HPDE6-E6E7 (cell line): ENCODE measurements at regions not wholly inside any gene's neighbourhood (a gene's known extent, or its start where the extent isn't known, plus 50 kb on each side); places are given as distances from the start of the nearest gene placed in this dataset.

ENCODE experiments used
- DNase-seq: peaks from one replicate; pipeline ENCODE4 v3.0.0; 2011; ENCODE audit warnings: missing footprints; ENCODE audit errors: extremely low spot score

DNA sequence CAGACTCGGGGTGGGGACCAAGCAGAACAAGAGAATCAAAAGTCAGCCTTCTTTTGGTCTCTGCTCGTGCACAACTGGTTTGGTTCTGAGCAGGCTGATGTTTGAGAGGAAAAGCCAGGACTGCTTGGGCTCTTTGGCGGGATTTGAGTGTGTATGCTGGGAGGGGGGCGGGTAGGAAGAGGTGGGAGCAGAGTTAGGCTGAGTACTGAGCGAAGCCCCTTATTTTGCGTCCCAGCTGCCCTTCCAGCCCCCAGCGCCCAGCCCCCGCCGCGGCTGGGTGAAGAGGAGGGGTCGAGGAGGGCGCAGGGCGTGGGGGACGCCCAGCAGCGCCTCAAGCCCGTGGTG, 153.5 kb upstream of the GOLIM4 start:
- no peak for DNase-seq

- peak; percentile 25 for DNase-seq
Measured at GRCh38 chr3:168248383-168249204, 152.9 kb upstream of the GOLIM4 start.

GRCh38 chr3:168241156-168241555, 145.4 kb upstream of the GOLIM4 start:
- no peak for DNase-seq

DNA sequence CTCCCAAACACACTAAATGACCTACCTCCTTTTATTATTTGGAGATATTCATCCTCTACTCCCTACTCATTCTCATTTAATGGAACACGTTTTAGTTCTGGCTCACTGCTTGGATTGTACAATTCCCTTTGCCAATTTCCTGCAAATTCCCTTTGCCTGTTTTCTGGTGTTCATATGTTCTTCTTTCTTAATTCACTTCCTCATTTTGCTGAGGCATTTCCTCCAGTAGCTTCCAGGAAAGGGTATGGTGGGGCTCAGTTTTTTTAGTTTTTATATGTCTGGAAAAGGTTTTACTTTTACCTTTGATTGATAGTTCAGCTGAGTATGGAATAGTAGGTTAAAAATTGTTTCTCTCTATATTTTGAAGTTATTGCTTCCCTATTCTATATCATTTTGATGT, 143.6 kb upstream of the GOLIM4 start:
- DNase-seq = no peak

- no peak for DNase-seq
Measured at GRCh38 chr3:168233001-168233400, 137.3 kb upstream of the GOLIM4 start.

DNA sequence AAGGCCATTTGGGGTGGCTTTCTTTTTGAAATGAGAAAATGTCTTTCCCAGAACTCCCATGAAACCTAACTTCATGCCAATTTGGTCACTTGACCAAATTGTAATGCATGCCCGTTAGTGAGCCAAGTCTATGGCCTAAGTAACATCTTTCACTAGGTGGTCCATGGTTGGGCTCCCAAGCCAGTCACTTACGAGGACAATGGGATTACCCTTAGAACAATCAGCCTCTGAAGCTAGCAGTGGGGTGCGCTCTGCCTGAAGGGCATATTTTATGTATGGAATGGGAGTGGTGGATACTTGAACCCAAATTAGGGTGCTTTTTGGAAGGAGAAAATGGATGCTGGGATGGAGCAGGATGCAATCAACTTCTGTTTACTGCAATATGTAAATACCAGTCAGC, 127.4 kb upstream of the GOLIM4 start:
- DNase-seq = no peak

- DNase-seq = no peak
Measured at GRCh38 chr3:168220556-168220955, 124.8 kb upstream of the GOLIM4 start.

DNA sequence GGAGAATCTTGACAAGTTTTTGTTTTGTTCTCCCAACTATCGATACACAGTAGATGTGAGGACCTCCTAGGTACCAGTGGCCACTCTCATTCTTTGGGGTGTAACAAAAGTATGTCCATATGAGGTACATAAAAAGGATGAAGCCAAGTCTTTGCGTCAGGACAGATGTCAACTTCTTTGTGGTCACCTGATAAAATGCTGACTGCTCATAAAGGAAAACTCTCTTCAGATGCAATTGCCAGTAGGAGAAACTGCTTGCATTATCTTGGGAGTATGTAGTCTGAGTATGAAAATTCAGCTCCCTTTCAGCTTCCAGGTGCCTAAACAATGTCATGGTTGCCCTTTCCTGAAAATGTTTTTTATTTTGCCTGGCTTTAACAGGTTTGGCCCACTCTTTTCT, 123.8 kb upstream of the GOLIM4 start:
- DNase-seq = no peak

GRCh38 chr3:168218600-168218999, 122.9 kb upstream of the GOLIM4 start:
- no peak for DNase-seq

DNA sequence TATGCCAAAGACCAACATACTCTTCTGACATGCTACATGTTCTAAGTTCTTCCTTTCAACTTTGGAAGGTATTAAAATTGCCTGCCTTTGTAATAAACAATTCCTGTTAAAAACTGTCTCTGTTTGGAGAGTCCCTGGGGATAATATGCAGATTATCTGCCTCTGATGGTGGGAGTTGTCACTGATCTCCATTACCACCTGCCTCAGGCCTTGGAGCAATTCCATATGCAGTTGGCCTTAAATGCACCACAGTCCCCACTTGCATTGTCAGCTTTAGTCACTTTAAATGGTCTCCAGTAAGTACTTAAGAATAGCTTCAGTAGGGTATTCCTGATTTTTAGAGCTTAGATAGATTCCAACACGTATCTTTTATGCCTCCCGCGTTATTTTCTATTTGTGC, 121.1 kb upstream of the GOLIM4 start:
- no peak for DNase-seq

- no peak for DNase-seq
Measured at GRCh38 chr3:168213920-168214319, 118.2 kb upstream of the GOLIM4 start.

DNA sequence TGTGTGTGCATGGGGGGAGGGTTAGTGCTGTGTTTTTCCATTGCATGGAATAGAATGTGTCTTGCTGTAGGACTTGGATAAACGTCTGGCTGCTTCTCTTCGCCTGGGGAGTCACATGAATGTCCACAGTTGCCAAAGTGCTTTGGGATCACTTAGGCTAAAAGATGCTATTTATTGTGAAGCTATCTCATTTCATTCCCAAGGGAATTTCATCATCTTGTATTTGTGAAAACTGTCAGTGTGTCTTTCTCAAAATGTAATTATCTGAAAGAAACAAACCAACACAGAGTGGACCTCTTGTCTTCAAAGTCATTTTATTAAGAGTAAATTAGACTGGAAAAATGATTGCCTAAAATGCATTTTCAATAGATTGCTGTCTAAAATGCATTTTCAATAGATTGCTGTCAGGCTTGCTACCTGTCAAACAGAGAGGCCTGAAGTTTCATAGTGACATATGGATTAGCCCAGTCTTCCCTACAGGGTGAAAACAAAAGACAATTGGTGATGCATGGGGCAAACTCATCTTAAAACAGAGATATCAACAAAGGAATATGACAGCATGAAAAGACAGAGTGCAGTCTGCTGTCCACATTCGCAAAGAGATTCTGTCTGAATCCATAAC, 117.1 kb upstream of the GOLIM4 start:
- DNase-seq = no peak

DNA sequence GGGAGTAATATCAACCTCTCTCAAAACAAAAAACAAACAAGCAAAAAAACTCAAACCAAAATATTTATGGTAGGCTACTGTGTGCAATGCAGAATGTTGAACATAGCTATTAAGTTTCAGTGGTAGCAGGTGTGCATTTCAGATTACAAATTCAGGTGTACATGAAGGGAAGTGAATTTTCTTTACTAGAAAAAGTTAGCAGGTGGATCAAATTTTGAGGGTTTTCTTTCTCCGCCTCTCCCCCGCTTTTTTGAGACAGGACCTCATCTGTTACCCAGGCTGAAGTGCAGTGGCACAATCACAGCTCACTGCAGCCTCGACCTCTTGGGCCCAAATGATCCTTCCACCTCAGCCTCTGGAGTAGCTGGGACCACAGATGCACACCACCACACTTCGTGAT, 109.7 kb upstream of the GOLIM4 start:
- DNase-seq = no peak

DNA sequence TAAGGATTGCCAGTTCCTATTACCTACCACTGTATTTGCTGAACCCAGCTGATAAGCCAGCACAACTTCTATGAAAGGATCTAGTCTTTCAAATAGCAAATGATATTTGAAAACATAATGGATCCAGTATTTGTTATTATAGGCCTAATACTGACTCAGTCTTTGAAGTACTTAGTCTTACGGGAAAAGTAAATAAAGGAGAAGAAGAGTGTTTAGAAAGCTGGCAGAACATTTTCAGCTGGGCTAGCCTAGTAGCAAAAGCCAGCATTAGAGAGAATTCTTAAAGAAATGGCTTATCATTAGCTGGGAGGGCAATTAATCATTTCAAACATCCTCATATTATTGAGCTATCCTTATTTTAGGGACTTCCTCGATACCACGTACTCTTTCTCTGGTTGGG, 101.4 kb upstream of the GOLIM4 start:
- DNase-seq = no peak

DNA sequence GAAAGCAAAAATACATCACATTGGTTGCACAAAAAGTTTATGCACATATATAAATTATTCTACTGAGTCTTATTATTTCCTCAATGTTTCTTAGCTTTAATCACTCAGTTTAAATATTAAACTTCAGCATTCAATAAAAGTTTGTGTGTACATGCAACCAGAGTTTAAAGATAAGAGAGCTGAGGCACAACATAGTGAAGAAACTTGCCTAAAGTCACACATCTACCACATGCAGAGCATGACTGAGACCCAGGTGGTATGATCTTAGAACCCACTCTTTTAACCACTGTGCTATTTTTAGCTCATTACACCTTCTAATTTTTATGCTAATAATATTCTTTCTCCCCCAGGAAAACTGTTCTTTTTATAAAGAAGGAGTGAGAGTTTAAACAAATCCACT, 96.1 kb upstream of the GOLIM4 start:
- DNase-seq = no peak

GRCh38 chr3:168187233-168187632, 91.5 kb upstream of the GOLIM4 start:
- no peak for DNase-seq

- DNase-seq = no peak
Measured at GRCh38 chr3:168186293-168186983, 90.7 kb upstream of the GOLIM4 start.

DNA sequence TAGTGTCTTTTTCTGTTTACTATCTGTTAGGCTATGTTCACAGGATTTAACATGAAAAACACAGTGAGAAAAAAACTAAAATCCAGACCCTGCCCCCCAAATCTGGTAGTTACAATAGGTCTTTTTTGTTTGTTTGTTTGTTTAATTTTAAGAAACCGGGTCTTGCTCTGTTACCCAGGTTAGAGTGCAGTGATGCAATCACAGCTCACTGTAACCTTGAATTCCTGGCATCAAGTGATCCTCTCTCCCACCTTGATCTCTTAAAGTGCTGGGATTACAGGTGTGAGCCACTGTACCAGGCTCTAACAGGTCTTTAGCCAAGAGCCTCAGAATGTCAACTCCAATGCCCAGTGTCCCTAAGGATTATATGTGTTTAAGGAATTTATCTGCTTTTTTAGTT, 88.0 kb upstream of the GOLIM4 start:
- no peak for DNase-seq

- no peak for DNase-seq
Measured at GRCh38 chr3:168168743-168169142, 73.0 kb upstream of the GOLIM4 start.

DNA sequence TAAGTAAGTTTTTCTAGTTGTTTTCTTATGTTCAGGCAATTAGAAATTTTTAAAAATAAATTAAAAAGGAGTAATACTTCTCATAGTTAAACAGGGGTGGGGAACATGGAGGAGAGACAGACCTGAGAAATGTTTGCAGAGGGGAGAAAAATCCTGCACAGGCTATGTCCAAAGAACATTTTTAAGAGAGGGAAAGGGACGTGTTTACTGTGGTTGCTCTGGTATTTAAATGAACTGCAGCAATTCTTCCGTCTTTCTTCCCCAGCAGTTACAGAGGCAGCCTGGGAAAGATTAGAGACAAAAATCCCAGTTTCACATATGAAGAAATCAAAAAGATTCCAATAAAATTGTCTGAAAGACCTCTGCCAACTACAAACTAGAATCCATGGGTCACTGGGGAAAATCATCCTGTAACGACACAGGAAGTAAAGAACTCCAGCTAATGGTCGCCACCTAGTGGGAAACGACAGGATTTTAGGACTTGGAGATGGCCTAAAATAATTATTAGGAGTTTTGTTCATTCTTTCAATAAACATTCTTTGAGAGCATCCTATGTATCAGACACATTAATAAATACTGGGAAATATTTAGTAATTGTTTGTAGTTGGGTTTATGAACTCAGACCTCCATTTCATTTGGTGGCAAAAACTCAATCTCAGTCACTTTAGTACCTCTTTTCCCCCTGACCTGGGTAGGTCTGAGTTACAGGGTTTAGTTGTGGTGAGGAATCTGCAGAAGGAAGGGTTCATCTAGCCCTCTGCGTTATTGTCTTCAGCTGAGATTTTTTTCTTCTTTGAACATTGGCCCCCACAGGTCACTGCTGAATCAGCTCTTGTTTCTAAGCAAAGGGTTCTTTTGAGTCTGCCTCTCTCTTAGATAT, 69.9 kb upstream of the GOLIM4 start:
- peak; percentile 42 for DNase-seq

GRCh38 chr3:168162172-168162571, 66.4 kb upstream of the GOLIM4 start:
- no peak for DNase-seq

DNA sequence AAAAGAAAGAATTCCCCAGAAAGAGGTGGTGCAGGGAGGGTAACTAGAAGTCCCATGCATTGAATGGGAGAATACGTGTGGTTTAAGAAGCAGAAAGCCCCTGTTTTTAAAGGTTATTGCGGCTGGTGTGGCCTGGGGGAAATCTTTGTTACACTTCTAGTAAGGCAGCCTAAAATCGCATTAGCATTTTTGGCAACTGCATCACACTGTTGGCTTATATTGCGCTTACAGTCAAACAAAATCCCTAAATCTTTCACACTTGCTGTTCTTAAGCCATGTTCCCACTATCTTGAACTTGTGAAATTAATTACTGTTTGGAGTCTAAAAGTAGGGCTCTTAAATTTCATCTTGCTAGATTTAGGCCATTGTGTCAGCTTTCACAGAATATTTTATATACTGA, 66.0 kb upstream of the GOLIM4 start:
- DNase-seq = no peak
